ENCODE measurements at regions not wholly inside any gene's neighbourhood (a gene's known extent, or its start where the extent isn't known, plus 50 kb on each side); places are given as distances from the start of the nearest gene placed in this dataset.

DNA sequence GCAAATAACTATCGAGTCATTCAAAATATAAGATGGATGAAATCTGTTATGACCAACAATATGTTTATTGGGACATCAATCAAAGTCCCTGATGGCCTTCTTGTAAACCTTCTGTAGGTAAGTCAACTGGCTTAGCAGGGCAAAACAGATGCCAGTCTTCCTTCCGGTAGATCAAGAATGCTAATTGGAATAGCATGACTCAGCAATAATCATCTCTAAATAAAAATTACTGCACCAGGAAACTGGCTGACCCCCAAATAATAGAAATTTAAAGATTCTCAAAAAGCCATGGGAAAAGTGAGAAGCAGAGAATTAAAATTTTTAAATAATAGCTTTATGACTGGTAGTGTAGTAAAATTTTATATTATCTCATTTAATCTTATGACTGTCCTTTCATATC is 1005.4 kb downstream of the OLFM4 start:
- TF ChIP-seq, protein P1, sequence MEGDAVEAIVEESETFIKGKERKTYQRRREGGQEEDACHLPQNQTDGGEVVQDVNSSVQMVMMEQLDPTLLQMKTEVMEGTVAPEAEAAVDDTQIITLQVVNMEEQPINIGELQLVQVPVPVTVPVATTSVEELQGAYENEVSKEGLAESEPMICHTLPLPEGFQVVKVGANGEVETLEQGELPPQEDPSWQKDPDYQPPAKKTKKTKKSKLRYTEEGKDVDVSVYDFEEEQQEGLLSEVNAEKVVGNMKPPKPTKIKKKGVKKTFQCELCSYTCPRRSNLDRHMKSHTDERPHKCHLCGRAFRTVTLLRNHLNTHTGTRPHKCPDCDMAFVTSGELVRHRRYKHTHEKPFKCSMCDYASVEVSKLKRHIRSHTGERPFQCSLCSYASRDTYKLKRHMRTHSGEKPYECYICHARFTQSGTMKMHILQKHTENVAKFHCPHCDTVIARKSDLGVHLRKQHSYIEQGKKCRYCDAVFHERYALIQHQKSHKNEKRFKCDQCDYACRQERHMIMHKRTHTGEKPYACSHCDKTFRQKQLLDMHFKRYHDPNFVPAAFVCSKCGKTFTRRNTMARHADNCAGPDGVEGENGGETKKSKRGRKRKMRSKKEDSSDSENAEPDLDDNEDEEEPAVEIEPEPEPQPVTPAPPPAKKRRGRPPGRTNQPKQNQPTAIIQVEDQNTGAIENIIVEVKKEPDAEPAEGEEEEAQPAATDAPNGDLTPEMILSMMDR (IDR thresholded peaks at IDR 0.05): no peak
- TF ChIP-seq EZH2 (IDR thresholded peaks at IDR 0.05; ENCODE audit: borderline replicate concordance, insufficient read depth, low read depth, low read length, poor library complexity, severe bottlenecking): no peak

Measured in B cell (primary cell).